Stimulated activated effector memory CD8-positive, alpha-beta T cell treated with anti-CD3 and anti-CD28 coated beads, Interleukin-12 subunit alpha, Interleukin-12 subunit beta, amount 100 ng/mL, for 72 hours (primary cell): ENCODE measurements at regions not wholly inside any gene's neighbourhood (a gene's known extent, or its start where the extent isn't known, plus 50 kb on each side); places are given as distances from the start of the nearest gene placed in this dataset.
"Not testable (repeated sequence)": the region's sequence is repeated elsewhere in the genome, so short reads cannot be mapped to it uniquely, and the experiment has no call there.

Source experiments
- ATAC-seq: fragments of 150-1000 bp; cut with Tn5 transposase; 2 replicates; pipeline ENCODE4 v1.10.0; 2021
- DNase-seq, 2 donors: peaks; one replicate each; pipeline ENCODE4 v3.0.0; 2021 to 2022; ENCODE audit warnings: low spot score in 2 of 2
- H3K27ac Mint-ChIP-seq: one replicate; pipeline ENCODE4 v1.8.0; 2022; ENCODE audit warnings: mild to moderate bottlenecking, mixed read lengths
- H3K36me3 Mint-ChIP-seq: one replicate; pipeline ENCODE4 v1.8.0; 2022; ENCODE audit warnings: mild to moderate bottlenecking, mixed read lengths
- H3K4me1 Mint-ChIP-seq: one replicate; pipeline ENCODE4 v1.8.0; 2022; ENCODE audit warnings: mixed read lengths
- H3K4me3 Mint-ChIP-seq: one replicate; pipeline ENCODE4 v1.8.0; 2022; ENCODE audit warnings: mild to moderate bottlenecking, mixed read lengths
- H3K9me3 Mint-ChIP-seq: one replicate; pipeline ENCODE4 v1.8.0; 2022; ENCODE audit warnings: mixed read lengths

GRCh38 chr21:18801468-18801867 is 397.9 kb upstream of the TMPRSS15 start:
- no peak overlapping the region for H3K4me3 Mint-ChIP-seq
- ATAC-seq (no peak), DNase-seq (no peak)
- peaks cover 27% of the 10 kb centered on the region for H3K9me3 Mint-ChIP-seq
- no peak overlapping the region for H3K27ac Mint-ChIP-seq
- H3K36me3 Mint-ChIP-seq: no peaks in the 10 kb centered on the region
- no peaks in the 10 kb centered on the region for H3K4me1 Mint-ChIP-seq

GRCh38 chr21:18803624-18804023 is 400.0 kb upstream of the TMPRSS15 start:
- no peak overlapping the region for H3K4me3 Mint-ChIP-seq
- ATAC-seq (no peak), DNase-seq (no peak)
- no peaks in the 10 kb centered on the region for H3K4me1 Mint-ChIP-seq
- peaks cover 35% of the 10 kb centered on the region for H3K9me3 Mint-ChIP-seq
- H3K36me3 Mint-ChIP-seq: no peaks in the 10 kb centered on the region
- no peak overlapping the region for H3K27ac Mint-ChIP-seq

- H3K36me3 Mint-ChIP-seq: no peaks in the 10 kb centered on the region
- ATAC-seq (no peak), DNase-seq (no peak)
- no peak overlapping the region for H3K4me3 Mint-ChIP-seq
- H3K27ac Mint-ChIP-seq: no peak overlapping the region
- peaks cover 39% of the 10 kb centered on the region for H3K9me3 Mint-ChIP-seq
- H3K4me1 Mint-ChIP-seq: no peaks in the 10 kb centered on the region
Observed at GRCh38 chr21:18810136-18810535, 406.6 kb upstream of the TMPRSS15 start.

GRCh38 chr21:18812308-18812707 is 408.7 kb upstream of the TMPRSS15 start:
- H3K36me3 Mint-ChIP-seq: no peaks in the 10 kb centered on the region
- DNase-seq (no peak), ATAC-seq (no peak)
- H3K4me3 Mint-ChIP-seq: no peak overlapping the region
- peaks cover 31% of the 10 kb centered on the region for H3K9me3 Mint-ChIP-seq
- no peak overlapping the region for H3K27ac Mint-ChIP-seq
- H3K4me1 Mint-ChIP-seq: no peaks in the 10 kb centered on the region

GRCh38 chr21:18819507-18819906 is 415.9 kb upstream of the TMPRSS15 start:
- H3K27ac Mint-ChIP-seq: no peak overlapping the region
- DNase-seq (no peak), ATAC-seq (no peak)
- H3K4me3 Mint-ChIP-seq: no peak overlapping the region
- peaks cover 7% of the 10 kb centered on the region for H3K9me3 Mint-ChIP-seq
- H3K4me1 Mint-ChIP-seq: no peaks in the 10 kb centered on the region
- H3K36me3 Mint-ChIP-seq: no peaks in the 10 kb centered on the region

GRCh38 chr21:18826562-18826961 is 423.0 kb upstream of the TMPRSS15 start:
- no peak for DNase-seq
- Mint-ChIP-seq H3K9me3 (peaks cover 16% of the 10 kb centered on the region), H3K36me3 (no peaks in the 10 kb centered on the region), H3K4me3 (no peak overlapping the region), H3K27ac (no peak overlapping the region), H3K4me1 (no peaks in the 10 kb centered on the region)
- no peak for ATAC-seq

GRCh38 chr21:18831942-18832676 is 428.5 kb upstream of the TMPRSS15 start:
- Mint-ChIP-seq H3K4me3 (no peak overlapping the region), H3K27ac (no peak overlapping the region), H3K4me1 (no peaks in the 10 kb centered on the region), H3K36me3 (no peaks in the 10 kb centered on the region), H3K9me3 (peaks cover 15% of the 10 kb centered on the region)
- no peak for ATAC-seq
- no peak for DNase-seq

- Mint-ChIP-seq H3K9me3 (peaks cover 14% of the 10 kb centered on the region), H3K4me3 (no peak overlapping the region), H3K4me1 (no peaks in the 10 kb centered on the region), H3K36me3 (no peaks in the 10 kb centered on the region), H3K27ac (no peak overlapping the region)
- ATAC-seq (no peak), DNase-seq (no peak)
Observed at GRCh38 chr21:18832950-18833349, 429.4 kb upstream of the TMPRSS15 start.

- H3K36me3 Mint-ChIP-seq, H3K27ac Mint-ChIP-seq, H3K4me3 Mint-ChIP-seq, ATAC-seq, H3K4me1 Mint-ChIP-seq, DNase-seq: not testable (repeated sequence)
- H3K9me3 Mint-ChIP-seq: peaks cover 15% of the 10 kb centered on the region
Observed at GRCh38 chr21:18834121-18834520, 430.5 kb upstream of the TMPRSS15 start.

GRCh38 chr21:18840239-18840638 is 436.7 kb upstream of the TMPRSS15 start:
- ATAC-seq (no peak), DNase-seq (no peak)
- Mint-ChIP-seq H3K9me3 (peaks cover 15% of the 10 kb centered on the region), H3K36me3 (no peaks in the 10 kb centered on the region), H3K4me3 (no peak overlapping the region), H3K27ac (no peak overlapping the region), H3K4me1 (no peaks in the 10 kb centered on the region)

- not testable (repeated sequence) for H3K36me3 Mint-ChIP-seq, H3K4me3 Mint-ChIP-seq, H3K4me1 Mint-ChIP-seq, H3K27ac Mint-ChIP-seq, DNase-seq, ATAC-seq
- H3K9me3 Mint-ChIP-seq: peaks cover 11% of the 10 kb centered on the region
Observed at GRCh38 chr21:18857606-18858005, 454.0 kb upstream of the TMPRSS15 start.

- Mint-ChIP-seq H3K27ac (no peak overlapping the region), H3K4me1 (no peaks in the 10 kb centered on the region), H3K9me3 (peaks cover 16% of the 10 kb centered on the region), H3K36me3 (no peaks in the 10 kb centered on the region), H3K4me3 (no peak overlapping the region)
- no peak for ATAC-seq
- no peak for DNase-seq
Observed at GRCh38 chr21:18869104-18869503, 465.5 kb upstream of the TMPRSS15 start.

GRCh38 chr21:18877917-18878316 is 474.3 kb upstream of the TMPRSS15 start:
- no peak overlapping the region for H3K27ac Mint-ChIP-seq
- peaks cover 12% of the 10 kb centered on the region for H3K9me3 Mint-ChIP-seq
- no peak overlapping the region for H3K4me3 Mint-ChIP-seq
- no peaks in the 10 kb centered on the region for H3K36me3 Mint-ChIP-seq
- DNase-seq (no peak), ATAC-seq (no peak)
- H3K4me1 Mint-ChIP-seq: no peaks in the 10 kb centered on the region

- H3K36me3 Mint-ChIP-seq: no peaks in the 10 kb centered on the region
- ATAC-seq: no peak
- H3K4me1 Mint-ChIP-seq: no peaks in the 10 kb centered on the region
- peaks cover 12% of the 10 kb centered on the region for H3K9me3 Mint-ChIP-seq
- no peak overlapping the region for H3K4me3 Mint-ChIP-seq
- no peak for DNase-seq
- no peak overlapping the region for H3K27ac Mint-ChIP-seq
Observed at GRCh38 chr21:18887922-18888602, 484.5 kb upstream of the TMPRSS15 start.

- H3K36me3 Mint-ChIP-seq: no peaks in the 10 kb centered on the region
- no peak overlapping the region for H3K4me3 Mint-ChIP-seq
- no peak for DNase-seq
- no peaks in the 10 kb centered on the region for H3K4me1 Mint-ChIP-seq
- no peak for ATAC-seq
- H3K9me3 Mint-ChIP-seq: peaks cover 17% of the 10 kb centered on the region
- H3K27ac Mint-ChIP-seq: no peak overlapping the region
Observed at GRCh38 chr21:18893406-18893805, 489.8 kb upstream of the TMPRSS15 start.

- no peaks in the 10 kb centered on the region for H3K4me1 Mint-ChIP-seq
- no peak for ATAC-seq
- no peaks in the 10 kb centered on the region for H3K36me3 Mint-ChIP-seq
- H3K4me3 Mint-ChIP-seq: no peak overlapping the region
- no peak overlapping the region for H3K27ac Mint-ChIP-seq
- DNase-seq: no peak
- peaks cover 20% of the 10 kb centered on the region for H3K9me3 Mint-ChIP-seq
Observed at GRCh38 chr21:18894387-18894786, 490.8 kb upstream of the TMPRSS15 start.
